MV-4-11 (cell line): ENCODE measurements at regions not wholly inside any gene's neighbourhood (a gene's known extent, or its start where the extent isn't known, plus 50 kb on each side); places are given as distances from the start of the nearest gene placed in this dataset.
"Not testable (repeated sequence)": the region's sequence is repeated elsewhere in the genome, so short reads cannot be mapped to it uniquely, and the experiment has no call there.

ENCODE experiments used
- DNase-seq: peaks from one replicate; lab custom pipeline; 2025; lab: John Stamatoyannopoulos, UW

DNA sequence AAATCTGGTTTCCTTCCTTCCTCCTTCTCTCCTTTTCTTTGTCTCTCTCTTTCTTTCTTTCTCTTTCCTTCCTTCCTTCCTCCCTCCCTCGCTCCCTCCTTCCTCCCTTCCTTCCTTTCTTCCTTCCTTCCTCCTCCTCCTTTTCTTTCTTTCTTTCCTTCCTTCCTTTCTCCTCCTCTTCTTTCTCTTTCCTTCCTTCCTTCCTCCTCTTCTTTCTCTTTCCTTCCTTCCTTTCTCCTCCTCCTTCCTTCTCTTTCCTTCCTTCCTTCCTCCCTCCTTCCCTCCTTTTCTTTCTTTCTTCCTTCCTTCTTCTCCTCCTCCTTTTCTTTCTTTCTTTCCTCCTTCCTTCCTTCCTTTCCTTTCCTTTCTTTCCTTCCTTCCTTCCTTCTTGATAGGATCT, 61.2 kb downstream of the VIP start:
- DNase-seq, result no peak

DNA sequence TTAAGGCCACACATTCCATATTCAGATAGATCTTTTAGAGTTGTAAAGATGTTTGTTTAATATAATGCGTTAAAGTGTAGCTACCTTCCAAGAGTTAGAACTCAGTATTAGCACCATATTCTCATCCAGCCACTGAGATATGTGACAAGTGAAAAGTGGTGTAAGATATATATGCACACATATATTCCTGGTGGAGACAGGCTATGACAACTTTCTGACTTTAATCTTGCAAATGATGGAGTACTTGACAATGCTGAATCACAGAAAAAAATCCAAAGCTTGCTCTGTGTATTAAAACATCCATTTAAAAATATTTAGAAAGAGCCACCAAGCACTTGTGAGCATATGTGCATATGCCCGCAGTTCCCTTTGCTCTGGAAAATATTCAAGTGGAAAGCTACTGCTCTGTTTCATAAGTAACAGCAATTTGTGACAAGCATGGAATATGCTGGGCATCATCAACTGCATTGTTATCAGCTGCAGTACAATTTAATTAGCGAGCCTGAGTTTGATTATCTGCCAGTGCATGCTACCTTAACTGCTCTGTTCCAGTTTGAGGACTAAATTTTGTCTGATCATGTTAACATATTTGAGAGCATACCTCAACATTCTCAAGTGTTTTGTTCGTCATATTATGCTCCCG, 64.8 kb downstream of the VIP start:
- DNase-seq, result no peak

DNA sequence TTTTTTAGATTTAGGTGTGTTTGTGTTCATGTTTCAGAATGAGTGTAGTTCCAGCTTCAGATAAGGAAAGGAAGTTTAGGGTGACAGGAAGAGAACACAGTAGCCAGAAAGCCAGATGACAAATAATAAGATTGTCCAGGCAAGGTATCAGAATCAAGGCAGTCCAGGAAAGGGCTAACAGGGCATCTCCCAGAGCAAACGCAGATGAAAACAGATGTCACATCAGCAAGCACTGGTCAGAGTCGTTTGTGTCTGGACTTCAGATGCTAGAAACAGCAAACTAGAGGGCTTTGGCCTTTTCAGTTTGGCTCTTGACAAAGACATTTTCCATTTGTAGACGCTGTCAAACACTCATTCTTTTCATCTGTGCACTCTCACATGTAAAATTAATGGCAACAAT, 65.5 kb downstream of the VIP start:
- DNase-seq, result no peak

DNA sequence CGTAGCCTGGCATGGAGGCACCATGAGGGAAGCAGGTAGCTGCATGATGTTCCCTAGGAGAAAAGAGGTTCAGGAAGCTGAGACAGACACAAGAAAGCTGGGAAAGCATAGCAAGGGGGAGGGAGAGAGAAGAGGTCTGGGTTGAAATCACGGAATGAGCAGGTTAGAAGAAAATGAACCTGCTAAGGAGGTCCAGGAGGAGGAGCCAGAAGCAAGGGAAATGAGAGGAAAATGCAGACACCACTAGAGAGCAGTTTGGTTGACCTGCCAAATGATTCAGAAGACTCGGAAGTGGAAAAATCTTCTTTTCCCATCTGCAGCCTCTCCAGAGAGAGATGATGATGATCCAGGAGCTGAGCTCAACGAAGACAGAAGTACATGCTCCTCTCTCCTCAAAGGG, 70.9 kb downstream of the VIP start:
- no peak for DNase-seq

DNA sequence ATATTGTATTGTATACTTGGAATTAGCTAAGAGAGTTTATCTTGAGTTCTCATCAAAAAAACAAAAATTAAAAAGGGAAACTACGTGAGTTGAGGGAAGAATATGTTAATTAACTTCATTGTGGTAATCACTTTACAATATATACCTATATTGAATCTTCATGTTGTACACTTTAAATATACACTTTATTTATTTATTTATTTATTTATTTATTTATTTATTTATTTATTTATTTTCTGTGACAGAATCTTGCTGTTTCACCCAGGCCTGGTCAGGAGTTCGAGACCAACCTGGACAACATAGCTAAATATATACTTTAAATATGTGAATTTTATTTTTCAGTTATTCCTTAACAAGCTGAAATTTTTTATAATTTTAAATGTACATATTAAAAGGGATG, 74.1 kb downstream of the VIP start:
- no peak for DNase-seq

DNA sequence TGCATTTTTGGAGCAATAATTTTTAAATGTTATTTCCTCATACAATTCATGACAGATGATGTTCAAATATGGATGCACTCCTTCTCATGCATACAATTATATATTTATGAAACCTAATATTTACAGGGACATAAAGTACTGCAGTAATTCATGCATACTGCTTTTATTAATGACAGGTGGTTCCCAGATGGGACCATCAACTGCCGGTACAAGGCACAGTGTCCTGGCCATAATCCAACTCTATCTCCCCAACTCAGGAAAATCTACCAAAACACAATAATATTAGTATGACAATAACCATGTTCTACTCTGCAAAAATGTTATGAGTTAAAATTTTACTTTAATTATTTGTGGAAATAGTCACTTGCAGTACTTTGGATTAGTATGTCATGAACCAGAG, 77.8 kb downstream of the VIP start:
- DNase-seq, result no peak

DNA sequence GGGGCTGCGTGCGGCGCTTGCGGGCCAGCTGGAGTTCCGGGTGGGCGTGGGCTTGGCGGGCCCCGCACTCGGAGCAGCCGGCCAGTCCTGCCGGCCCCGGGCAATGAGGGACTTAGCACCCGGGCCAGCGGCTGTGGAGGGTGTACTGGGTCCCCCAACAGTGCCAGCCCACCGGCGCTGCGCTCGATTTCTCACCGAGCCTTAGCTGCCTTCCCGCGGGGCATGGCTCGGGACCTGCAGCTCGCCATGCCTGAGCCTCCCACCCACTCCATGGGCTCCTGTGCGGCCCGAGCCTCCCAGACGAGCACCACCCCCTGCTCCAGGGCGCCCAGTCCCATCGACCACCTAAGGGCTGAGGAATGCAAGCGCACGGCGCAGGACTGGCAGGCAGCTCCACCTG, 83.8 kb downstream of the VIP start:
- DNase-seq, result not testable (repeated sequence)

DNA sequence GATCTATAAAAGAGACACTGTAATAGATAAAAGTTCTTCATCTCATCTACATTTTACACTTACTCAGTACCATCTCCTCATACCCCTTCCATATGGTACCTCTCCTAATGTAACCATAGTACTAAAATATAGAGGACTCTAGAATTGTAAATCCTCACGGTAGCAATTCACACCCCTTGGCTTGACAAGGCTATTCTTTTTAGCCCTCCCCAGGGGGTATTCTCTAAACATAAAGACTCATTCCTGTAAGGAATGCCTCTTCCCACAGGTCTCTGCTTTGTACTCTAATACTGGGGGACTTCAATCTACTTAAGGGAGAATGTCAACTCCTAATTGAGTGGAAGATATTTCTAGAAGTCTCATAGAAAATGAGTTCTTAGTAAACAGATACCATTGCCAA, 85.9 kb downstream of the VIP start:
- no peak for DNase-seq

DNA sequence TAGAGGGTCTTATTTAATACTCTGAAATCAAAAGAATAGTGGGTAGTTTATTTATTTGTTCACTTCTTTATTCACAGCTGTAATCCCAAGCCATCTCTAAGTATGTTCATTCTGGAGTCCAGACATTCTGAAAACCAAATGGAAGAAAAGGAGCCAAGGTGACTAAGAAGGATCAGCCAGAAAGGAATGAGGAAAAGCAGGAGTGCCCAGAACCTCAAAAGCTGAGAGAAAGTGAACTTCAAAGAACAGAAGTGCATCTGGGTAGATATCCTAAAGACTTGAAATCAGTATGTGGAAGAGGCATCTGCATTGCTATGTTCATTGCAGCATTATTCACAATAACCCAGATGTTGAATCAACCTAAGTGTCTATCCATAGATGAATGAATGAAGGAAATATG, 94.8 kb downstream of the VIP start:
- DNase-seq, result no peak

DNA sequence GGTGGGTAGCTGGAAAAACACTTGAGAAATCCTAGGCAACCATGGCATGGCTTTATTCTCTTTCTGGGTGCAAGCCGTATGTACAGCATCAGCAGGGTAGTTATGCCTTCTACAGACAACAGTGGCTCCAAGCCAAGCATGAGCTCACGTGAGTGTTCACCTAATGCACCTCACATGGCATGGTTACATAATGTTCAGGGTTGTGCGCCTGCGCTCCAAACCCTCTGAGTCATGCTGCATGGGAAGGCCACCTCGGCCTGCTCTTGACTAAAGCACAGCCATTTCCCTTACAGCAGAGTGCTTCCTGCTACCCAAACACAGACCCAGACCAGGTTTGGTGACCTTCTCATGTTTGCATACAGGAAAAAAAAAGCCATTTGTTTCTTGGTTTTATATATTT, 96.2 kb downstream of the VIP start:
- DNase-seq, result no peak

DNA sequence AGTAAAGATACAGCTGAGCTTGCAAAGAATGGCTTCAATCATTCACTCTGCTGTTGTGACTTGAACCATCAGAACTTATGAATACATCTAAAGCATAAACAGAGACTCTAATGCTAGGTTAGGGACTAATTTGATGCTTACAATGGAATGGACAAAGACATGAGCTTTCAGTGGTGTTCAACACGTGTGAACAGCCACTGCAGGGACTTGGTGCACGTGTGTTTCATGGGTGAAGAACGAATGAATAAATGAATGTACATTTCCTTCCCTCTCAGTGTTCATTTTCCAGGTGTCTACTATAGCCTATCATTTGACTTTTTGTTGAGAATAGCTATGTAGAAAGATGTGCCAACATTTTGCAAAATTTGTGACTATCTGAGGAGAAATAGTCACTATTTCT, 98.3 kb downstream of the VIP start:
- no peak for DNase-seq

DNA sequence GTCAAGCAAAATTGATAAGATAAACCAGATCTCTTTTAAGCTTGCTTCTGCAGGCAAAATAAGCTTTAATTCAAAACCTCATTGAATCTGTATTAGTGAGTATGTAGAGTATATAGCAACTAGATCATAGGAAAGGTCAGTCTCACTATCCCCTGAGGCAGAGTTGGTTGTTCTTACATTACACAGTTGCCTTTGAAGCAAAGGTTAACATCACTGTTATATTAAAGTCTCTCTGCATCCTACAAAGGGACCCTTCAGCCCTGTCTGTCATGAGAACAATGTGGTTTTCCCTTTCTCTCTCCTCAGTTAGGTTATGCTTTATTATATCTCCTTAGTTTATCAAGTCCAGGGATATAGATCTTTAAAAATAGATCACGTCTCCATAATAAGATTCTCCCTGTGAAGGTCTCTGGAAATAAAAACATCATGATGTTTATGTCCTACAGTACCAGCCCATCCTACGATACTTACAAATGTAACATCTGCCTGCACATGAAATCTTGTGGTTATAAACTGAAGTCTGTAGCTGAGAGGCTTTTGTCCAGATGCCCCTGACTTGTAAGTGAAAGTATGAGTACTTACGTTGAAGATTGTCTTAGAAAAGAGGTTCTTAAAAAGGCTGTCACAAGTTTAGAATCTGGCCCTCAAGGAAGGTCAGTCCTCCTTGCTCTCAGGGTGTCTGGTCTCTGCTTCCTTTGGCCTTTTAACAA, 103.6 kb downstream of the VIP start:
- no peak for DNase-seq

DNA sequence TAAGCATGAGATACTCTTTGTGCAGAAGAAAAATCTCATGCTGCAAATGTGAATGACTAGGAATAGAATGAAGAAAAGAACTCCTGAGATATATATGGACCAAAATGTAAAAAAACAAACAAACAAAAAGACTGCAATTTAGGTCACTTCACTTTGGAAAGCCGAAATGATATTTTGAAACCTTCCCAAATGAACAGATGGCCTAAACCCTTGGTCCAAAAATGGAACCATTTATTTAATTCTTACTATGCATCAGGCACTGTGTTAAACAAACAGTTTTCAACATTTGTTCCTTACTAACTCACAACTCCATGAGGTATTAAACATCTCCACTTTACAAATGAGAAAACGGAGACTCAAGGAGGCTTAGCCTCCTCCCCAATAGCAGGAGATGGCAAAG, 107.5 kb downstream of the VIP start:
- no peak for DNase-seq

DNA sequence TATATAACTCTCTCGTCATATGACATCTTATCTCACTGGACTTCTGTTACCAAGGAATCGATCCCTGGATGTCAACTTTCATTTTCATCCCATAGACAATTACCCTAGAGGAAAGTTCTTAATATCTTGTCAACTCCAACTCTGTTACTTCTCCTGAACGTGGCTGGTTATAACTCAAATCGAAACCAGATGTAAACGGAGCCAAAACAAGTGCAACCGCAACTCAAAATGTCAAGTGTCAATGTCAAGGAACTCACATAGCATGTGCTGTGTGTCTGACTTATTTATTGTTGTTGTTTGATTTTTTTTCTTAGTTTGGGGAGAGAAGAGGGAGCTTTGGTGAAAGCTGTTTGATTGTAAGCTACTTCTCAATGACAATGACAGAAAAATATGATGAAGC, 108.6 kb downstream of the VIP start:
- DNase-seq, result peak; percentile 33

DNA sequence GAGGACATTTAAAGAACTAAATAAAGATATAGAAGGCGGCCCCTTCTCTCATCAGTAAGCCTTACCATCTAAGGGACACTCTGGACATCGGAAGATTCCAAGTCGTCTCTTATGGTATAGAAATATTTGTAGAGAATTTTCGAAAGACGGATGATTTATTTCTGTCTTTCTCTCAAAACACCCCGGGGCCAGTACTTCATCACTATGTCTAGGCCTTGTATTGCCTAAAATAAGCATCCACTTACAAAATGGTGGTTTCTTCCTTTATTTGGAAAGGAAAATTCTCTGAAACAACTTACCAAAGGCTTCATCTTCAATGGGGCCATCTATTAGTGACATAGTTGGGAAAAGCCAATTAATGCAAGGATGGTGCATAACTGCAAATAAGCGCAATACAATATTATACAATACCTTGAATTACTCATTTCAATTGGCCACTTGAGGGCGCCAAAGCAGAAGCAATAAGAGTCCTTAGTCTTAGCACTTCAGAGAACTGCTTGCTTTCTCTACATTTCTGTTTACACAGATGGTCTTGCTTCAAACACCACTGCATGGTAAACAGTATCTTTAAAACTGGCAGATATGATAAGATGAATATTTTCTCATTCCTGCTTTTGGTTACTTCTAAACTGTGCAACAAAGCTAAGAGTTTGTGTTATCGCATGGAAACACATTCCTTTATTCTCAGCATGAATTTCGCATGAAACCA, 113.2 kb downstream of the VIP start:
- DNase-seq, result peak; percentile 57

DNA sequence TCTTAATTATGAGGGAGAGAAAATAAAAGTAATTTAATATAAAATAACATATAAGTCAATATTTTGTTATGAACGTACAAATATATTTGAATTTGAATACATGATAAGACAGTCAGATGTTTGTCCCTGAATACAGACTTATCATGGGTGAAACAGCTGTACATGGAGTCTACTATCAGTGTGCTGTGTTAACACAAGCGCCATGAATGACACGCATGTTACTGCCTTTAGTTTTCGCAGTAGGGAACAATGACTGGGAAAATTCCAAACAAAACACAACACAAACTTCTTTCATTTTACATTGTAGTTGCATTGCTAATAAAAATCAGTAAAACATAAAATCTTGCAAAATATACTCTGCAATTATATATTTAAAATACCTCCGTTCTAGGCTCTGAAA, 108.6 kb downstream of the FBXO5 start:
- DNase-seq, result no peak

DNA sequence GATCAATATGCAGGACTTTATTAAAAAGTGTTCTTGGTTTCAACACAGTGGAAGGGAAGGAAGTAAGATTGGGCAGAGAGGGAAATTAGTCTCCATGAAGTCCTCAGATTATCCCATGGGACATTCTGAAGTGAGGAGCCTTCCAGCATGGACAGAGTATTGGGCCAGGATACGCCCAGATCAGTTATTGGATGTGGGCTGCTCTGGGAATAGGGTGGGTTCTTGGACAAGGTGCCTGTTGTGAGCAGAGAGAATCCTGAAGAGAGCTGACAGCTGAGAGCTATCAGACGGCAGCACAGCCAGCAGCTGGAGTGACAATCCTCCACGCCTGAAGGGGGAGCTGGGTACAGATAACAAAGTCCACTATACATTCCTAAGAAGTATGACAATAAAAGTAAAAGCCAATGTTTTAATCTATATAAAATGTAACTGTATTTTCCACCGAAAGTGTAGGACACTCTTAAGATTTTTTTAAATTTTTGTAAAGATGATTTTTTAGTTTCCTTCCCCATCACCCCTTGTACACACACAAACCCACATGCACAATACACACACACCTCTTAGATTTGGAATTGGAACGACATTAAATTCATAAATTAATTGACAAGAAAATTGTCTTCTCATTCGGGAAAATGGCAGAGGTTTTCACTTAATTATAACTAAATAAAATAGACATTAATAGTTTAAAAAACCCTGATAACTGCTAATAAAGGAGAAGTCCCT, 107.8 kb downstream of the FBXO5 start:
- no peak for DNase-seq

DNA sequence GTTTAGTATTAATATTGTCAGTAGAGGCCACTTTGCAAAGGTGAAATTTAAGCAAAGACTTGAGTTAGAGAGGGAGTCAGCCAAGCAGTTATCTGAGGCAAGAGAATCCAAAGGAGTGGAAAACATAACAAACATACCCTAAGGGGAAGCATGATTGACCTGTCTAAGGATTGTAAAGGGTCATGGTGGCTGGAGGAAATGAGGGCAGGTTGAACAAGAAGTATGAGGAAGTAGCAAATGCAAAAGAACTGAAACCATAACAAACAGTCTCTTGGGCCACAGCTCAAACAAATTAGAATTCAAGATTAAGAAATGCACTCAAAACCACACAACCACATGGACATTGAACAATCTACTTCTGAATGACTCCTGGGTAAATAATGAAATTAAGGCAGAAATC, 103.2 kb downstream of the FBXO5 start:
- peak; percentile 85 for DNase-seq

DNA sequence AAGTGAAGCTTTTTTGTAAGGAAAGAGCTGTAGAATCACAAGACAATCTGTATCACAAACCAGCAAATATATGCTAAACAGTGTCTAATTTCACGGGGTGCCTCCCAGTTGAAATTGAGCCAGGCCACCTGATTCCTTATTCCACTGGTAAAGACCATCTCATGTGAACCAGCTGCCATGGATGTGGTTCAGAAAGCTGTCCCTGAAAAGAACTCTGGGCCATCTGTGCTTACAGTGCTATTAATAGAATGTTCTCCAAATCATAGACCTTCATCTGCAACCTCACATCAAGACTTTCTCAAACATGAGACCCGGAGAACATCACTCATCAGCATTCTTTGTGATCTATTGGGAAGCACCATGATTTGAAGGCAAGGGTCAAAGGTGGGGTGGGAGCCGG, 89.7 kb downstream of the FBXO5 start:
- no peak for DNase-seq

DNA sequence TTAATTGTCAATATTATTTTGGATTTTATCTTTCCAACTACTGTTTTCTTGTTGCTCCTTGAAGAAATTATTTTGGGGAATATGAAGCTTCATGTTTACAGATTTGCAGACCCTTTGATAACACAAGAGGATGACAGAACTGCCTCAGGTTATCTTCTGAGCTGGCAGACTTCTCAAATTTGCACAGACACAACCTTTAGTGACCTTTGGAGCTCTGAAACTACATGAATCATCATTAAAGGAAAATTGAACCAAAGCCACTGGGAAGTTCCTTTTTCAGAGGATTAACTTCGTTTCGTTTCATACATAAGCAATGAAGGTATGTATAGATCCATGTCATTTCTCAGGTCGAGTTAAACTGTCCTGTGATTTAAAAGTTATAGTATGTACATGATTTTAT, 85.9 kb downstream of the FBXO5 start:
- peak; percentile 79 for DNase-seq

DNA sequence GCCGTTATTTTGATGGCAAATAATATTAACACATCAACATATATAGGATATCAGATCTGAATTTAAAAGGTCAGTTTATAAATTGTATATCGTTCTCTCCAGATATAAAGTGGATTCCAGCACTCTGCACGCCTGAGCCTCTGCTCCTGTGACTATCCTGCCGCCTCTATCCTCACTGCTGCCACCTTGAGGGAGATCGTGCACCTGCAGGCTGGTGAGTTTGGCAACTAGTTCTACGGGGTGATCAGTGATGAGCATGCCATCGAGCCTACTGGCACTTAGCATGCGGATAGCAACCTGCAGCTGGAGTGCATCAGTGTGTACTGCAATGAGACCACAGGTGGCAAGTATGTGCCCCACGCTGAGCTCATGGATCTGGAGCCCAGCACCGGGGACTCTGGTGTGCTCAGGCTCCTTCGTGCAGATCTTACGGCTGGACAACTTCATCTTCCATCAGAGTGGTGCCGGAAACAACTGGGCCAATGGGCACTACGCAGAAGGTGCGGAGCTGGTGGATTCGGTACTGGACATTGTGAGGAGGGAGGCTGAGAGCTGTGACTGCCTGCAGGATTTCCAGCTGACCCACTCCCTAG, 84.9 kb downstream of the FBXO5 start:
- DNase-seq, result peak; percentile 42

DNA sequence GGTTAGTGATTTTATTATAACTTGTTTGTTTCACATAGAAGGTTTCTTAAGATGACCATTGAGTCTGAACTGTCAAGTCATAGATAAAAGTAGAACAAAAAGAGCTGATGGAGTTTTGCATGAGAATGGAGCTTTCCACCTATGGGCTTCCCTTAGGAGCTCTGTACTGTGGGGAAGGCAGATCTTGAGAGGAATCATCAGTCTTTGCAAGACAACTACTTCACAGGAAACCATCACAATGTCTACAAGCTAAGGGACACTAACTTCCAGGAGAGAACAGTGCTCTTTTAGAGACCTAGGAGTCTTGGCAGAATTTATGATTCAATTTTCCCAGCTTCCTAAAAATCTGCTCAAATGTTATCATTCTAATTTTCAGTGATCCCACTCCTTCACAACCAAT, 78.2 kb downstream of the FBXO5 start:
- DNase-seq, result no peak
